H9 (cell line): ENCODE measurements at regions not wholly inside any gene's neighbourhood (a gene's known extent, or its start where the extent isn't known, plus 50 kb on each side); places are given as distances from the start of the nearest gene placed in this dataset.

Source experiments
- DNase-seq: peaks from one replicate; pipeline ENCODE4 v3.0.0-alpha.2; 2017
- H2AFZ ChIP-seq: one replicate; pipeline ENCODE4 v1.6.1; 2013; ENCODE audit warnings: mild to moderate bottlenecking, low read length, control low read depth, moderate library complexity
- H2AK5ac ChIP-seq: 2 replicates; pipeline ENCODE4 v1.6.1; 2013; ENCODE audit warnings: low read length, control low read depth, mixed read lengths; ENCODE audit not compliant: insufficient read length
- H2BK120ac ChIP-seq: one replicate; pipeline ENCODE4 v1.6.1; 2013; ENCODE audit warnings: low read depth, mild to moderate bottlenecking, low read length, control low read depth, inconsistent platforms; ENCODE audit not compliant: poor library complexity, severe bottlenecking
- H2BK12ac ChIP-seq: 2 replicates; pipeline ENCODE4 v1.6.1; 2013; ENCODE audit warnings: low read length, control low read depth, mixed read lengths, low read depth; ENCODE audit not compliant: insufficient read length
- H2BK15ac ChIP-seq: 2 replicates; pipeline ENCODE4 v1.6.1; 2013; ENCODE audit warnings: low read depth, low read length, control low read depth
- H2BK20ac ChIP-seq: one replicate; pipeline ENCODE4 v1.6.1; 2013; ENCODE audit warnings: low read depth, mild to moderate bottlenecking, low read length, control low read depth, inconsistent platforms; ENCODE audit not compliant: poor library complexity, severe bottlenecking
- H2BK5ac ChIP-seq: 2 replicates; pipeline ENCODE4 v1.6.1; 2013; ENCODE audit warnings: low read length, control low read depth, mixed read lengths; ENCODE audit not compliant: insufficient read length
- H3K14ac ChIP-seq: 2 replicates; pipeline ENCODE4 v1.6.1; 2013; ENCODE audit warnings: low read length, control low read depth; ENCODE audit not compliant: insufficient read depth
- H3K18ac ChIP-seq: 2 replicates; pipeline ENCODE4 v1.6.1; 2013; ENCODE audit warnings: low read depth, mild to moderate bottlenecking, mixed read lengths, low read length, control low read depth; ENCODE audit not compliant: insufficient read length
- H3K23ac ChIP-seq: 2 replicates; pipeline ENCODE4 v1.6.1; 2013; ENCODE audit warnings: low read length, control low read depth, mixed read lengths, low read depth; ENCODE audit not compliant: insufficient read length
- H3K23me2 ChIP-seq: 2 replicates; pipeline ENCODE4 v1.6.1; 2013; ENCODE audit warnings: low read depth, mild to moderate bottlenecking, mixed read lengths, low read length, control low read depth; ENCODE audit not compliant: insufficient read length, poor library complexity, severe bottlenecking
- H3K27ac ChIP-seq: 2 replicates; pipeline ENCODE4 v1.5.1; 2013; ENCODE audit warnings: low read length, control low read depth, mixed read lengths, low read depth; ENCODE audit not compliant: insufficient read length
- H3K27me3 ChIP-seq: 2 replicates; pipeline ENCODE4 v1.6.1; 2013; ENCODE audit warnings: low read length, control low read depth, inconsistent platforms; ENCODE audit not compliant: insufficient read depth
- H3K4ac ChIP-seq: 2 replicates; pipeline ENCODE4 v1.6.1; 2013; ENCODE audit warnings: low read depth, mild to moderate bottlenecking, control low read depth, inconsistent platforms, low read length, moderate library complexity
- H3K4me1 ChIP-seq: 2 replicates; pipeline ENCODE4 v1.6.1; 2013; ENCODE audit warnings: low read length, control low read depth, inconsistent platforms; ENCODE audit not compliant: insufficient read depth
- H3K4me2 ChIP-seq: 2 replicates; pipeline ENCODE4 v1.6.1; 2013; ENCODE audit warnings: low read length, control low read depth, mixed read lengths; ENCODE audit not compliant: insufficient read length, insufficient read depth
- H3K56ac ChIP-seq: 2 replicates; pipeline ENCODE4 v1.6.1; 2013; ENCODE audit warnings: low read depth, mild to moderate bottlenecking, mixed read lengths, low read length, control low read depth; ENCODE audit not compliant: insufficient read length
- H3K79me1 ChIP-seq: 2 replicates; pipeline ENCODE4 v1.6.1; 2013; ENCODE audit warnings: low read depth, mild to moderate bottlenecking, moderate library complexity, low read length, control low read depth, inconsistent platforms; ENCODE audit not compliant: insufficient read depth, poor library complexity, severe bottlenecking
- H3K79me2 ChIP-seq: 2 replicates; pipeline ENCODE4 v1.6.1; 2013; ENCODE audit warnings: low read length, control low read depth, inconsistent platforms; ENCODE audit not compliant: insufficient read depth
- H3K9ac ChIP-seq: 2 replicates; pipeline ENCODE4 v1.6.1; 2013; ENCODE audit warnings: low read length, control low read depth, mixed read lengths; ENCODE audit not compliant: insufficient read length; ENCODE audit errors: extremely low read depth
- H3K9me3 ChIP-seq: one replicate; pipeline ENCODE4 v1.6.1; 2013; ENCODE audit warnings: low read depth, low read length, inconsistent platforms; ENCODE audit not compliant: control insufficient read depth
- H3T11ph ChIP-seq: one replicate; pipeline ENCODE4 v1.6.1; 2013; ENCODE audit warnings: mild to moderate bottlenecking, low read length, control low read depth, inconsistent platforms
- H4K20me1 ChIP-seq: one replicate; pipeline ENCODE4 v1.6.1; 2013; ENCODE audit not compliant: control insufficient read depth, insufficient read length, insufficient read depth
- H4K5ac ChIP-seq: 2 replicates; pipeline ENCODE4 v1.6.1; 2013; ENCODE audit warnings: low read depth, mild to moderate bottlenecking, mixed read lengths, low read length, control low read depth; ENCODE audit not compliant: insufficient read length
- H4K8ac ChIP-seq: replicated peaks from 2 replicates; pipeline ENCODE4 v1.6.1; 2013; ENCODE audit warnings: low read length, control low read depth, mixed read lengths, low read depth; ENCODE audit not compliant: insufficient read length
- H4K91ac ChIP-seq: 2 replicates; pipeline ENCODE4 v1.6.1; 2013; ENCODE audit warnings: low read depth, mild to moderate bottlenecking, moderate library complexity, mixed read lengths, low read length, control low read depth; ENCODE audit not compliant: insufficient read length
- H3K27ac Mint-ChIP-seq, 3 experiments: 2 replicates in 2 of 3; 3 replicates in 1 of 3; pipeline ENCODE4 v1.8.0; 2020 to 2021; ENCODE audit warnings: mixed read lengths in 3 of 3, mild to moderate bottlenecking in 1 of 3, moderate library complexity in 1 of 3
- H3K27me3 Mint-ChIP-seq: 2 replicates; pipeline ENCODE4 v1.8.0; 2021; ENCODE audit warnings: low read depth, mild to moderate bottlenecking, moderate library complexity, mixed read lengths
- H3K36me3 Mint-ChIP-seq, 3 experiments: 2 replicates in 2 of 3; 3 replicates in 1 of 3; pipeline ENCODE4 v1.8.0; 2020 to 2021; ENCODE audit warnings: low read depth in 3 of 3, mixed read lengths in 3 of 3; ENCODE audit not compliant: insufficient read depth in 1 of 3
- H3K4me1 Mint-ChIP-seq, 2 experiments: 2 replicates each; pipeline ENCODE4 v1.8.0; 2020; ENCODE audit warnings: mixed read lengths in 2 of 2
- H3K4me3 Mint-ChIP-seq, 2 experiments: 2 replicates in 1 of 2; 3 replicates in 1 of 2; pipeline ENCODE4 v1.8.0; 2020 to 2021; ENCODE audit warnings: mild to moderate bottlenecking in 2 of 2, mixed read lengths in 2 of 2, moderate library complexity in 1 of 2
- H3K9me3 Mint-ChIP-seq, 2 experiments: 2 replicates in 1 of 2; 3 replicates in 1 of 2; pipeline ENCODE4 v1.8.0; 2020; ENCODE audit warnings: mild to moderate bottlenecking in 2 of 2, mixed read lengths in 2 of 2, moderate library complexity in 1 of 2
- WGBS: extraction: QIAGEN DNeasy Blood & Tissue Kit; methylation state at CpG from one replicate; pipeline ENCODE4 v1.1.7; 2013; ENCODE audit warnings: missing lambda C conversion rate, low lambda C conversion rate, mixed read lengths; ENCODE audit not compliant: insufficient read length; ENCODE audit errors: extremely low coverage; 5-methylcytosine and 5-hydroxymethylcytosine counted together
- TF ChIP-seq, protein P1 (sequence below): fragments of 200-600 bp; sonication (generic); conservative IDR thresholded peaks from 3 replicates; pipeline ENCODE4 v1.8.0; 2021; ENCODE audit warnings: antibody characterized with exemption, mild to moderate bottlenecking

DNA sequence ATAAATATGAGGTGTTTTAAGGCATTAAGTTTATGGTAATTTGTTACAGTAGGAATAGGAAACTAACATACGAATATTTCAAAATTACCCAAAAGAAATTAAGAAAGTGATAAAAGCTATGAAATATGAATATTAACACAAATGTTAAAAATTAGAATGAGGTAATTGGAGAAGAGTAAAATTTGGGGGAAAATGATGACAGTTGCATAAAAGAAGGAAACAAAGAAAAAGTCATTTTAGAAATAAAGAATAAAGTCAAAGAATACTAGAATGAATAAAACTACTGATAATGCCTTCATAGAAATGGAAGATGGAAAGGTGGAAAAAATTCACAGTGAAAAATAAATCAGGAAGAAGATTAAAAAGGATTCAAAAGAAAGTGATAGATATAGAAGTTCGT is 522.9 kb upstream of the NR3C2 start:
- TF ChIP-seq, protein P1, sequence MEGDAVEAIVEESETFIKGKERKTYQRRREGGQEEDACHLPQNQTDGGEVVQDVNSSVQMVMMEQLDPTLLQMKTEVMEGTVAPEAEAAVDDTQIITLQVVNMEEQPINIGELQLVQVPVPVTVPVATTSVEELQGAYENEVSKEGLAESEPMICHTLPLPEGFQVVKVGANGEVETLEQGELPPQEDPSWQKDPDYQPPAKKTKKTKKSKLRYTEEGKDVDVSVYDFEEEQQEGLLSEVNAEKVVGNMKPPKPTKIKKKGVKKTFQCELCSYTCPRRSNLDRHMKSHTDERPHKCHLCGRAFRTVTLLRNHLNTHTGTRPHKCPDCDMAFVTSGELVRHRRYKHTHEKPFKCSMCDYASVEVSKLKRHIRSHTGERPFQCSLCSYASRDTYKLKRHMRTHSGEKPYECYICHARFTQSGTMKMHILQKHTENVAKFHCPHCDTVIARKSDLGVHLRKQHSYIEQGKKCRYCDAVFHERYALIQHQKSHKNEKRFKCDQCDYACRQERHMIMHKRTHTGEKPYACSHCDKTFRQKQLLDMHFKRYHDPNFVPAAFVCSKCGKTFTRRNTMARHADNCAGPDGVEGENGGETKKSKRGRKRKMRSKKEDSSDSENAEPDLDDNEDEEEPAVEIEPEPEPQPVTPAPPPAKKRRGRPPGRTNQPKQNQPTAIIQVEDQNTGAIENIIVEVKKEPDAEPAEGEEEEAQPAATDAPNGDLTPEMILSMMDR: no peak
- Histone ChIP-seq H2BK12ac (no peak overlapping the region), H2AK5ac (no peak overlapping the region), H3K23ac (no peak overlapping the region), H3K4me1 (no peaks in the 10 kb centered on the region), H4K5ac (no peak overlapping the region), H2BK20ac (no peak overlapping the region), H3K18ac (no peak overlapping the region), H2BK15ac (no peak overlapping the region), H3K27me3 (no peaks in the 10 kb centered on the region), H3K9me3 (no peaks in the 10 kb centered on the region), H3K14ac (no peak overlapping the region), H3K9ac (no peak overlapping the region), H2BK5ac (no peak overlapping the region), H3K27ac (no peak overlapping the region), H4K8ac (no peak overlapping the region), H2AFZ (no peak overlapping the region), H3T11ph (no peak overlapping the region), H3K79me1 (no peaks in the 10 kb centered on the region), H3K23me2 (no peaks in the 10 kb centered on the region), H2BK120ac (no peak overlapping the region), H3K4me2 (no peak overlapping the region), H3K56ac (no peak overlapping the region), H4K20me1 (no peaks in the 10 kb centered on the region), H3K4ac (no peak overlapping the region), H3K79me2 (no peaks in the 10 kb centered on the region), H4K91ac (no peak overlapping the region)
- 0 out of 5 replicates have a peak, but pooled peaks cover 0 to 2% of the 10 kb centered on the region in 2 experiments for H3K9me3 Mint-ChIP-seq
- no peak overlapping the region for H3K4me3 Mint-ChIP-seq
- H3K36me3 Mint-ChIP-seq: no peaks in the 10 kb centered on the region
- H3K27ac Mint-ChIP-seq: no peak overlapping the region
- no peaks in the 10 kb centered on the region for H3K27me3 Mint-ChIP-seq
- 100% methylated on average over 1 of the region's 2 CpGs for WGBS
- DNase-seq: no peak
- H3K4me1 Mint-ChIP-seq: no peaks in the 10 kb centered on the region
